MM.1S (cell line): ENCODE measurements at regions not wholly inside any gene's neighbourhood (a gene's known extent, or its start where the extent isn't known, plus 50 kb on each side); places are given as distances from the start of the nearest gene placed in this dataset.

Experiments used
- CTCF ChIP-seq: fragments of 300-600 bp; sonication (generic); IDR thresholded peaks from 2 replicates; pipeline ENCODE4 v1.5.1; 2016; ENCODE audit warnings: antibody characterized with exemption, low read length, mixed read lengths
- EZH2 ChIP-seq: fragments of 300-600 bp; sonication (generic); optimal IDR thresholded peaks from 2 replicates; pipeline ENCODE3; 2017; ENCODE audit warnings: low read depth, mild to moderate bottlenecking, antibody characterized with exemption, low read length, mixed read lengths
- EZH2phosphoT487 ChIP-seq: fragments of 300-600 bp; sonication (generic); IDR thresholded peaks from 2 replicates; pipeline ENCODE4 v1.6.1; 2018; ENCODE audit warnings: antibody characterized with exemption, low read length

- no peak for TF ChIP-seq CTCF
- no peak for TF ChIP-seq EZH2
- TF ChIP-seq EZH2phosphoT487: no peak
Observed at GRCh38 chr3:11932636-11933035, 71.6 kb upstream of the SYN2 start.
